HEK293 (cell line): ENCODE measurements at regions not wholly inside any gene's neighbourhood (a gene's known extent, or its start where the extent isn't known, plus 50 kb on each side); places are given as distances from the start of the nearest gene placed in this dataset.

Source experiments
- CTCF ChIA-PET: fragments of 350-600 bp; formaldehyde crosslinking; extraction: SDS; loops from one replicate; lab custom pipeline; 2021; ENCODE audit warnings: antibody characterized with exemption; lab: Yijun Ruan, JAX
- POLR2A ChIA-PET: fragments of 300-600 bp; formaldehyde crosslinking; extraction: SDS; loops from one replicate; lab custom pipeline; 2020; ENCODE audit warnings: antibody characterized with exemption, inconsistent platforms; lab: Yijun Ruan, JAX
- H3K27ac ChIP-seq: fragments of 200-500 bp; sonication (Bioruptor generic); 2 replicates; pipeline ENCODE4 v1.5.1; 2014; ENCODE audit warnings: low read depth, low read length, control low read depth, inconsistent platforms; ENCODE audit errors: extremely low read depth
- H3K36me3 ChIP-seq, 2 experiments: fragments of 200-500 bp in 1 of 2; sonication (Bioruptor generic) in 1 of 2; 1 replicate in 1 of 2; 2 replicates in 1 of 2; pipeline ENCODE4 v1.5.1; 2014 to 2017; ENCODE audit warnings: inconsistent platforms in 2 of 2, low read length in 2 of 2; ENCODE audit not compliant: control insufficient read depth in 2 of 2, insufficient read depth in 1 of 2
- H3K4me1 ChIP-seq: fragments of 200-500 bp; sonication (Bioruptor generic); 2 replicates; pipeline ENCODE4 v1.5.1; 2014; ENCODE audit warnings: mild to moderate bottlenecking, low read length, inconsistent platforms; ENCODE audit not compliant: control insufficient read depth, insufficient read depth
- H3K4me3 ChIP-seq: 2 replicates; pipeline ENCODE4 v1.5.1; 2011; ENCODE audit warnings: low read depth, mild to moderate bottlenecking, control low read depth, low read length, moderate library complexity
- H3K9me3 ChIP-seq: fragments of 200-500 bp; sonication (Bioruptor generic); 2 replicates; pipeline ENCODE4 v1.5.1; 2014; ENCODE audit warnings: low read depth, low read length, inconsistent platforms; ENCODE audit not compliant: control insufficient read depth, insufficient read depth
- BCL6B ChIP-seq: fragments of 450-650 bp; formaldehyde crosslinking; IDR thresholded peaks from 2 replicates; pipeline ENCODE4 v1.5.1; 2017; ENCODE audit warnings: missing biosample characterization, missing genetic modification characterization
- CTCF ChIP-seq: fragments of 450-650 bp; formaldehyde crosslinking; IDR thresholded peaks from 2 replicates; pipeline ENCODE4 v1.5.1; 2016; ENCODE audit warnings: missing biosample characterization, missing genetic modification characterization
- GLIS1 ChIP-seq: fragments of 450-650 bp; formaldehyde crosslinking; IDR thresholded peaks from 2 replicates; pipeline ENCODE4 v1.5.1; 2016; ENCODE audit warnings: missing biosample characterization, missing genetic modification characterization
- PBX3 ChIP-seq: sonication (generic); formaldehyde crosslinking; IDR thresholded peaks from 2 replicates; pipeline ENCODE4 v1.8.1; 2022; ENCODE audit warnings: mild to moderate bottlenecking, moderate library complexity, missing genetic modification reagents
- ZBTB8A ChIP-seq: fragments of 450-650 bp; formaldehyde crosslinking; IDR thresholded peaks from 2 replicates; pipeline ENCODE4 v1.5.1; 2016; ENCODE audit warnings: missing biosample characterization, missing genetic modification characterization
- ZFP3 ChIP-seq: fragments of 450-650 bp; formaldehyde crosslinking; IDR thresholded peaks from 2 replicates; pipeline ENCODE4 v1.5.1; 2016; ENCODE audit warnings: low read depth, missing biosample characterization, missing genetic modification characterization
- ZNF114 ChIP-seq: fragments of 450-650 bp; formaldehyde crosslinking; IDR thresholded peaks from 2 replicates; pipeline ENCODE4 v1.5.0; 2017; ENCODE audit warnings: missing biosample characterization, missing genetic modification characterization
- ZNF2 ChIP-seq: fragments of 450-650 bp; formaldehyde crosslinking; IDR thresholded peaks from 2 replicates; pipeline ENCODE4 v1.5.1; 2016; ENCODE audit warnings: missing biosample characterization, missing genetic modification characterization
- ZNF211 ChIP-seq: fragments of 450-650 bp; formaldehyde crosslinking; IDR thresholded peaks from 2 replicates; pipeline ENCODE4 v1.5.1; 2016; ENCODE audit warnings: low read depth, missing biosample characterization, missing genetic modification characterization
- ZNF311 ChIP-seq: fragments of 450-650 bp; formaldehyde crosslinking; IDR thresholded peaks from 2 replicates; pipeline ENCODE4 v1.5.1; 2017; ENCODE audit warnings: missing biosample characterization, missing genetic modification characterization, borderline replicate concordance
- ZNF362 ChIP-seq: fragments of 450-650 bp; formaldehyde crosslinking; IDR thresholded peaks from 2 replicates; pipeline ENCODE4 v1.5.1; 2016; ENCODE audit warnings: missing biosample characterization, missing genetic modification characterization
- ZNF529 ChIP-seq: fragments of 450-650 bp; formaldehyde crosslinking; IDR thresholded peaks from 2 replicates; pipeline ENCODE4 v1.5.1; 2017; ENCODE audit warnings: missing genetic modification characterization, missing biosample characterization; ENCODE audit not compliant: insufficient replicate concordance
- ZNF558 ChIP-seq: fragments of 450-650 bp; formaldehyde crosslinking; IDR thresholded peaks from 2 replicates; pipeline ENCODE4 v1.5.1; 2016; ENCODE audit warnings: missing biosample characterization, missing genetic modification characterization
- ZNF610 ChIP-seq: fragments of 450-650 bp; formaldehyde crosslinking; IDR thresholded peaks from 2 replicates; pipeline ENCODE4 v1.5.1; 2016; ENCODE audit warnings: missing biosample characterization, missing genetic modification characterization, borderline replicate concordance
- ZNF629 ChIP-seq: fragments of 450-650 bp; formaldehyde crosslinking; IDR thresholded peaks from 2 replicates; pipeline ENCODE4 v1.5.1; 2017; ENCODE audit warnings: missing biosample characterization, missing genetic modification characterization
- ZNF701 ChIP-seq: fragments of 450-650 bp; formaldehyde crosslinking; IDR thresholded peaks from 2 replicates; pipeline ENCODE4 v1.5.1; 2016; ENCODE audit warnings: missing biosample characterization, missing genetic modification characterization
- TF ChIP-seq, protein P1 (sequence below): IDR thresholded peaks from 2 replicates; pipeline ENCODE4 v1.6.1; 2011; ENCODE audit warnings: mild to moderate bottlenecking, low read depth, low read length, borderline replicate concordance

- Histone ChIP-seq H3K36me3 (no peaks in the 10 kb centered on the region), H3K27ac (no peak overlapping the region), H3K9me3 (no peaks in the 10 kb centered on the region; the same call in 1 of the 2 replicates), H3K4me1 (no peaks in the 10 kb centered on the region), H3K4me3 (no peak overlapping the region)
- ChIA-PET POLR2A (no interaction called here), CTCF (interaction anchor here (1.2 kb wide), 1 partner anchor 9 kb away, joined by 3 read pairs; no protein-coding TSS in a partner anchor)
- TF ChIP-seq ZNF629 (tag by site-specific recombination), result no peak
These were observed 62.3 kb upstream of the EGLN3 start for GRCh38 chr14:34012978-34013720.

- ChIA-PET POLR2A (no interaction called here), CTCF (interaction anchor here (1.2 kb wide), 1 partner anchor 10 kb away, joined by 3 read pairs; no protein-coding TSS in a partner anchor)
- TF ChIP-seq ZNF114 (no peak), ZFP3 (tag by site-specific recombination) (no peak), CTCF (no peak), ZNF558 (no peak), PBX3 (CRISPR knock-in tag) (no peak), BCL6B (tag by site-specific recombination) (no peak), ZNF311 (no peak), ZNF701 (tag by site-specific recombination) (no peak)
- TF ChIP-seq, protein P1, sequence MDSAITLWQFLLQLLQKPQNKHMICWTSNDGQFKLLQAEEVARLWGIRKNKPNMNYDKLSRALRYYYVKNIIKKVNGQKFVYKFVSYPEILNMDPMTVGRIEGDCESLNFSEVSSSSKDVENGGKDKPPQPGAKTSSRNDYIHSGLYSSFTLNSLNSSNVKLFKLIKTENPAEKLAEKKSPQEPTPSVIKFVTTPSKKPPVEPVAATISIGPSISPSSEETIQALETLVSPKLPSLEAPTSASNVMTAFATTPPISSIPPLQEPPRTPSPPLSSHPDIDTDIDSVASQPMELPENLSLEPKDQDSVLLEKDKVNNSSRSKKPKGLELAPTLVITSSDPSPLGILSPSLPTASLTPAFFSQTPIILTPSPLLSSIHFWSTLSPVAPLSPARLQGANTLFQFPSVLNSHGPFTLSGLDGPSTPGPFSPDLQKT, result no peak
- Histone ChIP-seq H3K4me3 (no peak overlapping the region), H3K36me3 (no peaks in the 10 kb centered on the region), H3K27ac (no peak overlapping the region), H3K9me3 (no peaks in the 10 kb centered on the region; the same call in 1 of the 2 replicates), H3K4me1 (no peaks in the 10 kb centered on the region)
These were observed 61.5 kb upstream of the EGLN3 start for GRCh38 chr14:34012369-34012768.

GRCh38 chr14:34009956-34010355, 59.1 kb upstream of the EGLN3 start:
- Histone ChIP-seq H3K36me3 (no peaks in the 10 kb centered on the region), H3K27ac (no peak overlapping the region), H3K4me3 (no peak overlapping the region), H3K9me3 (no peaks in the 10 kb centered on the region; the same call in 1 of the 2 replicates), H3K4me1 (no peaks in the 10 kb centered on the region)
- ChIA-PET CTCF (no interaction called here), POLR2A (no interaction called here)
- TF ChIP-seq ZNF362 (tag by site-specific recombination) (no peak), ZNF529 (tag by site-specific recombination) (no peak), ZNF2 (tag by site-specific recombination) (no peak), ZNF610 (tag by site-specific recombination) (no peak), GLIS1 (tag by site-specific recombination) (no peak), CTCF (no peak), ZBTB8A (tag by site-specific recombination) (no peak), ZNF211 (no peak), ZNF114 (no peak)
- TF ChIP-seq, protein P1, result no peak
